OCI-LY7 (cell line): ENCODE measurements at regions not wholly inside any gene's neighbourhood (a gene's known extent, or its start where the extent isn't known, plus 50 kb on each side); places are given as distances from the start of the nearest gene placed in this dataset.

Experiments used
- EZH2phosphoT487 ChIP-seq: fragments of 200-600 bp; sonication (generic); IDR thresholded peaks from 2 replicates; pipeline ENCODE4 v1.6.1; 2018; ENCODE audit warnings: low read depth, borderline replicate concordance, mild to moderate bottlenecking, mixed run types, antibody characterized with exemption, low read length, moderate library complexity, mixed read lengths
- TF ChIP-seq, protein P1 (sequence below): fragments of 200-600 bp; sonication (generic); conservative IDR thresholded peaks from 2 replicates; pipeline ENCODE4 v1.5.1; 2014; ENCODE audit warnings: mild to moderate bottlenecking, antibody characterized with exemption, low read length, moderate library complexity, mixed read lengths

GRCh38 chr13:50654331-50654730 is 189.2 kb downstream of the DLEU7 start:
- TF ChIP-seq, protein P1, sequence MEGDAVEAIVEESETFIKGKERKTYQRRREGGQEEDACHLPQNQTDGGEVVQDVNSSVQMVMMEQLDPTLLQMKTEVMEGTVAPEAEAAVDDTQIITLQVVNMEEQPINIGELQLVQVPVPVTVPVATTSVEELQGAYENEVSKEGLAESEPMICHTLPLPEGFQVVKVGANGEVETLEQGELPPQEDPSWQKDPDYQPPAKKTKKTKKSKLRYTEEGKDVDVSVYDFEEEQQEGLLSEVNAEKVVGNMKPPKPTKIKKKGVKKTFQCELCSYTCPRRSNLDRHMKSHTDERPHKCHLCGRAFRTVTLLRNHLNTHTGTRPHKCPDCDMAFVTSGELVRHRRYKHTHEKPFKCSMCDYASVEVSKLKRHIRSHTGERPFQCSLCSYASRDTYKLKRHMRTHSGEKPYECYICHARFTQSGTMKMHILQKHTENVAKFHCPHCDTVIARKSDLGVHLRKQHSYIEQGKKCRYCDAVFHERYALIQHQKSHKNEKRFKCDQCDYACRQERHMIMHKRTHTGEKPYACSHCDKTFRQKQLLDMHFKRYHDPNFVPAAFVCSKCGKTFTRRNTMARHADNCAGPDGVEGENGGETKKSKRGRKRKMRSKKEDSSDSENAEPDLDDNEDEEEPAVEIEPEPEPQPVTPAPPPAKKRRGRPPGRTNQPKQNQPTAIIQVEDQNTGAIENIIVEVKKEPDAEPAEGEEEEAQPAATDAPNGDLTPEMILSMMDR = no peak
- TF ChIP-seq EZH2phosphoT487 = no peak
